WTC11 (cell line): ENCODE measurements at regions not wholly inside any gene's neighbourhood (a gene's known extent, or its start where the extent isn't known, plus 50 kb on each side); places are given as distances from the start of the nearest gene placed in this dataset.

ENCODE experiments used
- ATAC-seq: fragments of 200-7000 bp; cut with Tn5 transposase; 2 replicates; pipeline ENCODE4 v1.10.0; 2021; ENCODE audit warnings: mild to moderate bottlenecking, moderate library complexity
- CTCF ChIA-PET: fragments of 300-600 bp; sonication (Branson Sonifier 250); formaldehyde crosslinking; loops from one replicate; lab custom pipeline; 2021; ENCODE audit warnings: antibody characterized with exemption; lab: Charles Lee
- POLR2A ChIA-PET: fragments of 350-600 bp; sonication (Branson Sonifier 250); formaldehyde crosslinking; loops from one replicate; lab custom pipeline; 2021; ENCODE audit warnings: antibody characterized with exemption; lab: Charles Lee
- DNase-seq: peaks from one replicate; pipeline ENCODE4 v3.0.0; 2021; ENCODE audit warnings: low spot score
- H3K27ac Mint-ChIP-seq: 2 replicates; pipeline ENCODE4 v1.8.0; 2021; ENCODE audit warnings: mixed read lengths
- H3K27me3 Mint-ChIP-seq: 2 replicates; pipeline ENCODE4 v1.8.0; 2021; ENCODE audit warnings: low read depth, mild to moderate bottlenecking, moderate library complexity, mixed read lengths
- H3K36me3 Mint-ChIP-seq: 2 replicates; pipeline ENCODE4 v1.8.0; 2021; ENCODE audit warnings: mixed read lengths
- H3K4me1 Mint-ChIP-seq: 2 replicates; pipeline ENCODE4 v1.8.0; 2022; ENCODE audit warnings: mixed read lengths
- H3K4me3 Mint-ChIP-seq: 2 replicates; pipeline ENCODE4 v1.8.0; 2021; ENCODE audit warnings: mild to moderate bottlenecking, moderate library complexity, mixed read lengths
- H3K9me3 Mint-ChIP-seq: 2 replicates; pipeline ENCODE4 v1.8.0; 2021; ENCODE audit warnings: mixed read lengths
- ATF1 ChIP-seq: sonication (generic); formaldehyde crosslinking; IDR thresholded peaks from 2 replicates; pipeline ENCODE4 v1.8.1; 2023; ENCODE audit warnings: mild to moderate bottlenecking, moderate library complexity, missing genetic modification reagents
- ATF2 ChIP-seq: sonication (generic); formaldehyde crosslinking; IDR thresholded peaks from 2 replicates; pipeline ENCODE4 v1.8.1; 2022; ENCODE audit warnings: low read depth, missing genetic modification reagents, borderline replicate concordance
- E2F5 ChIP-seq: sonication (generic); formaldehyde crosslinking; IDR thresholded peaks from 2 replicates; pipeline ENCODE4 v1.8.1; 2022; ENCODE audit warnings: mild to moderate bottlenecking, moderate library complexity, missing genetic modification reagents
- FOXJ3 ChIP-seq: sonication (generic); formaldehyde crosslinking; IDR thresholded peaks from 2 replicates; pipeline ENCODE4 v1.9.0; 2021; ENCODE audit warnings: missing genetic modification reagents, mild to moderate bottlenecking, borderline replicate concordance
- FOXK1 ChIP-seq: sonication (generic); formaldehyde crosslinking; IDR thresholded peaks from 2 replicates; pipeline ENCODE4 v1.8.0; 2022; ENCODE audit warnings: mild to moderate bottlenecking, moderate library complexity, missing genetic modification reagents
- FOXP1 ChIP-seq: sonication (generic); formaldehyde crosslinking; IDR thresholded peaks from 2 replicates; pipeline ENCODE4 v1.8.0; 2022; ENCODE audit warnings: missing genetic modification reagents, mild to moderate bottlenecking, moderate library complexity, borderline replicate concordance
- GRHL2 ChIP-seq: fragments of 250-450 bp; sonication (Bioruptor Pico); IDR thresholded peaks from 2 replicates; pipeline ENCODE4 v1.8.0; 2022; ENCODE audit warnings: mild to moderate bottlenecking, moderate library complexity; ENCODE audit not compliant: insufficient replicate concordance, severe bottlenecking
- IRF2 ChIP-seq: sonication (generic); formaldehyde crosslinking; IDR thresholded peaks from 2 replicates; pipeline ENCODE4 v1.8.0; 2022; ENCODE audit warnings: low read depth, missing genetic modification reagents, borderline replicate concordance
- JUN ChIP-seq: sonication (generic); formaldehyde crosslinking; IDR thresholded peaks from 2 replicates; pipeline ENCODE4 v1.8.0; 2023; ENCODE audit warnings: mild to moderate bottlenecking, missing genetic modification reagents
- NFYB ChIP-seq: sonication (generic); formaldehyde crosslinking; conservative IDR thresholded peaks from 2 replicates; pipeline ENCODE4 v1.8.0; 2022; ENCODE audit warnings: low read depth, missing genetic modification reagents
- NR2C2 ChIP-seq: sonication (generic); formaldehyde crosslinking; IDR thresholded peaks from 2 replicates; pipeline ENCODE4 v1.8.0; 2022; ENCODE audit warnings: mild to moderate bottlenecking, missing genetic modification reagents
- OVOL2 ChIP-seq: fragments of 250-450 bp; sonication (Bioruptor Pico); IDR thresholded peaks from 2 replicates; pipeline ENCODE4 v1.9.0; 2021; ENCODE audit warnings: mild to moderate bottlenecking, borderline replicate concordance
- RORB ChIP-seq: fragments of 250-450 bp; sonication (Bioruptor Pico); IDR thresholded peaks from 2 replicates; pipeline ENCODE4 v1.9.0; 2021; ENCODE audit warnings: mild to moderate bottlenecking
- SP1 ChIP-seq: sonication (generic); formaldehyde crosslinking; conservative IDR thresholded peaks from 2 replicates; pipeline ENCODE4 v1.8.1; 2022; ENCODE audit warnings: missing genetic modification reagents
- ZMAT4 ChIP-seq: fragments of 250-450 bp; sonication (Bioruptor Pico); IDR thresholded peaks from 2 replicates; pipeline ENCODE4 v1.9.0; 2021; ENCODE audit warnings: mild to moderate bottlenecking
- ZNF232 ChIP-seq: sonication (generic); formaldehyde crosslinking; IDR thresholded peaks from 2 replicates; pipeline ENCODE4 v1.8.0; 2022; ENCODE audit warnings: mild to moderate bottlenecking, missing genetic modification reagents
- ZNF263 ChIP-seq: sonication (generic); formaldehyde crosslinking; IDR thresholded peaks from 2 replicates; pipeline ENCODE4 v1.8.1; 2022; ENCODE audit warnings: low read depth, mild to moderate bottlenecking, moderate library complexity, missing genetic modification reagents
- ZNF416 ChIP-seq: fragments of 250-450 bp; sonication (Bioruptor Pico); IDR thresholded peaks from 2 replicates; pipeline ENCODE4 v1.9.0; 2021; ENCODE audit warnings: mild to moderate bottlenecking, inconsistent platforms
- TF ChIP-seq, protein P1 (sequence below): fragments of 250-450 bp; sonication (Bioruptor Pico); IDR thresholded peaks from 2 replicates; pipeline ENCODE4 v1.8.0; 2021; ENCODE audit warnings: mild to moderate bottlenecking
- TF ChIP-seq, protein P2 (sequence below): sonication (generic); formaldehyde crosslinking; IDR thresholded peaks from 2 replicates; pipeline ENCODE4 v1.8.0; 2022; ENCODE audit warnings: mild to moderate bottlenecking, missing genetic modification reagents
- TF ChIP-seq, protein P3 (sequence below): sonication (generic); formaldehyde crosslinking; IDR thresholded peaks from 2 replicates; pipeline ENCODE4 v1.8.1; 2023; ENCODE audit warnings: mild to moderate bottlenecking, missing genetic modification reagents, moderate library complexity
- TF ChIP-seq, protein P4 (sequence below): sonication (generic); formaldehyde crosslinking; IDR thresholded peaks from 2 replicates; pipeline ENCODE4 v1.8.0; 2022; ENCODE audit warnings: mild to moderate bottlenecking, missing genetic modification reagents
- TF ChIP-seq, protein P5 (sequence below): sonication (generic); formaldehyde crosslinking; IDR thresholded peaks from 2 replicates; pipeline ENCODE4 v1.8.0; 2023; ENCODE audit warnings: missing genetic modification reagents, mild to moderate bottlenecking, borderline replicate concordance

GRCh38 chr9:1791191-1791590, 224.0 kb upstream of the SMARCA2 start:
- no peaks in the 10 kb centered on the region for H3K27me3 Mint-ChIP-seq
- H3K36me3 Mint-ChIP-seq, result no peaks in the 10 kb centered on the region
- ATAC-seq (no peak), DNase-seq (no peak)
- no peaks in the 10 kb centered on the region for H3K9me3 Mint-ChIP-seq
- ChIA-PET CTCF (interaction anchor here (0.8 kb wide), 1 partner anchor 46 kb away, joined by 3 read pairs; no protein-coding TSS in a partner anchor), POLR2A (no interaction called here)
- H3K4me3 Mint-ChIP-seq, result no peak overlapping the region
- no peak overlapping the region for H3K27ac Mint-ChIP-seq
- TF ChIP-seq FOXP1 (CRISPR knock-in tag), result no peak
- no peak for TF ChIP-seq OVOL2 (CRISPR knock-in tag)
- TF ChIP-seq RORB, result no peak
- no peak for TF ChIP-seq ATF2 (CRISPR knock-in tag)
- TF ChIP-seq, protein P1, sequence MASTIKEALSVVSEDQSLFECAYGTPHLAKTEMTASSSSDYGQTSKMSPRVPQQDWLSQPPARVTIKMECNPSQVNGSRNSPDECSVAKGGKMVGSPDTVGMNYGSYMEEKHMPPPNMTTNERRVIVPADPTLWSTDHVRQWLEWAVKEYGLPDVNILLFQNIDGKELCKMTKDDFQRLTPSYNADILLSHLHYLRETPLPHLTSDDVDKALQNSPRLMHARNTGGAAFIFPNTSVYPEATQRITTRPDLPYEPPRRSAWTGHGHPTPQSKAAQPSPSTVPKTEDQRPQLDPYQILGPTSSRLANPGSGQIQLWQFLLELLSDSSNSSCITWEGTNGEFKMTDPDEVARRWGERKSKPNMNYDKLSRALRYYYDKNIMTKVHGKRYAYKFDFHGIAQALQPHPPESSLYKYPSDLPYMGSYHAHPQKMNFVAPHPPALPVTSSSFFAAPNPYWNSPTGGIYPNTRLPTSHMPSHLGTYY (CRISPR knock-in tag), result no peak
- TF ChIP-seq GRHL2, result no peak
- TF ChIP-seq SP1 (CRISPR knock-in tag), result no peak
- TF ChIP-seq ATF1 (CRISPR knock-in tag), result no peak
- no peak for TF ChIP-seq ZNF263
- no peak for TF ChIP-seq NR2C2 (CRISPR knock-in tag)
- no peak for TF ChIP-seq ZMAT4 (CRISPR knock-in tag)
- no peak for TF ChIP-seq JUN (CRISPR knock-in tag)
- no peak for TF ChIP-seq ZNF416 (CRISPR knock-in tag)
- TF ChIP-seq IRF2 (CRISPR knock-in tag), result no peak
- TF ChIP-seq, protein P2, sequence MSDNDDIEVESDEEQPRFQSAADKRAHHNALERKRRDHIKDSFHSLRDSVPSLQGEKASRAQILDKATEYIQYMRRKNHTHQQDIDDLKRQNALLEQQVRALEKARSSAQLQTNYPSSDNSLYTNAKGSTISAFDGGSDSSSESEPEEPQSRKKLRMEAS (CRISPR knock-in tag), result no peak
- TF ChIP-seq FOXK1 (CRISPR knock-in tag), result no peak
- no peaks in the 10 kb centered on the region for H3K4me1 Mint-ChIP-seq

- ATAC-seq (no peak), DNase-seq (no peak)
- H3K36me3 Mint-ChIP-seq, result no peaks in the 10 kb centered on the region
- H3K4me1 Mint-ChIP-seq, result no peaks in the 10 kb centered on the region
- no peak overlapping the region for H3K27ac Mint-ChIP-seq
- ChIA-PET POLR2A (no interaction called here), CTCF (no interaction called here)
- no peak overlapping the region for H3K4me3 Mint-ChIP-seq
- H3K9me3 Mint-ChIP-seq, result no peaks in the 10 kb centered on the region
- no peaks in the 10 kb centered on the region for H3K27me3 Mint-ChIP-seq
- TF ChIP-seq ZNF232 (no peak), ZNF416 (CRISPR knock-in tag) (no peak), IRF2 (CRISPR knock-in tag) (no peak), NFYB (CRISPR knock-in tag) (no peak), E2F5 (CRISPR knock-in tag) (no peak), FOXJ3 (CRISPR knock-in tag) (no peak)
- TF ChIP-seq, protein P3, sequence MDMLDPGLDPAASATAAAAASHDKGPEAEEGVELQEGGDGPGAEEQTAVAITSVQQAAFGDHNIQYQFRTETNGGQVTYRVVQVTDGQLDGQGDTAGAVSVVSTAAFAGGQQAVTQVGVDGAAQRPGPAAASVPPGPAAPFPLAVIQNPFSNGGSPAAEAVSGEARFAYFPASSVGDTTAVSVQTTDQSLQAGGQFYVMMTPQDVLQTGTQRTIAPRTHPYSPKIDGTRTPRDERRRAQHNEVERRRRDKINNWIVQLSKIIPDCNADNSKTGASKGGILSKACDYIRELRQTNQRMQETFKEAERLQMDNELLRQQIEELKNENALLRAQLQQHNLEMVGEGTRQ, result no peak
- TF ChIP-seq, protein P4, sequence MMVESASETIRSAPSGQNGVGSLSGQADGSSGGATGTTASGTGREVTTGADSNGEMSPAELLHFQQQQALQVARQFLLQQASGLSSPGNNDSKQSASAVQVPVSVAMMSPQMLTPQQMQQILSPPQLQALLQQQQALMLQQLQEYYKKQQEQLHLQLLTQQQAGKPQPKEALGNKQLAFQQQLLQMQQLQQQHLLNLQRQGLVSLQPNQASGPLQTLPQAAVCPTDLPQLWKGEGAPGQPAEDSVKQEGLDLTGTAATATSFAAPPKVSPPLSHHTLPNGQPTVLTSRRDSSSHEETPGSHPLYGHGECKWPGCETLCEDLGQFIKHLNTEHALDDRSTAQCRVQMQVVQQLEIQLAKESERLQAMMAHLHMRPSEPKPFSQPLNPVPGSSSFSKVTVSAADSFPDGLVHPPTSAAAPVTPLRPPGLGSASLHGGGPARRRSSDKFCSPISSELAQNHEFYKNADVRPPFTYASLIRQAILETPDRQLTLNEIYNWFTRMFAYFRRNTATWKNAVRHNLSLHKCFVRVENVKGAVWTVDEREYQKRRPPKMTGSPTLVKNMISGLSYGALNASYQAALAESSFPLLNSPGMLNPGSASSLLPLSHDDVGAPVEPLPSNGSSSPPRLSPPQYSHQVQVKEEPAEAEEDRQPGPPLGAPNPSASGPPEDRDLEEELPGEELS (CRISPR knock-in tag), result no peak
- TF ChIP-seq, protein P5, sequence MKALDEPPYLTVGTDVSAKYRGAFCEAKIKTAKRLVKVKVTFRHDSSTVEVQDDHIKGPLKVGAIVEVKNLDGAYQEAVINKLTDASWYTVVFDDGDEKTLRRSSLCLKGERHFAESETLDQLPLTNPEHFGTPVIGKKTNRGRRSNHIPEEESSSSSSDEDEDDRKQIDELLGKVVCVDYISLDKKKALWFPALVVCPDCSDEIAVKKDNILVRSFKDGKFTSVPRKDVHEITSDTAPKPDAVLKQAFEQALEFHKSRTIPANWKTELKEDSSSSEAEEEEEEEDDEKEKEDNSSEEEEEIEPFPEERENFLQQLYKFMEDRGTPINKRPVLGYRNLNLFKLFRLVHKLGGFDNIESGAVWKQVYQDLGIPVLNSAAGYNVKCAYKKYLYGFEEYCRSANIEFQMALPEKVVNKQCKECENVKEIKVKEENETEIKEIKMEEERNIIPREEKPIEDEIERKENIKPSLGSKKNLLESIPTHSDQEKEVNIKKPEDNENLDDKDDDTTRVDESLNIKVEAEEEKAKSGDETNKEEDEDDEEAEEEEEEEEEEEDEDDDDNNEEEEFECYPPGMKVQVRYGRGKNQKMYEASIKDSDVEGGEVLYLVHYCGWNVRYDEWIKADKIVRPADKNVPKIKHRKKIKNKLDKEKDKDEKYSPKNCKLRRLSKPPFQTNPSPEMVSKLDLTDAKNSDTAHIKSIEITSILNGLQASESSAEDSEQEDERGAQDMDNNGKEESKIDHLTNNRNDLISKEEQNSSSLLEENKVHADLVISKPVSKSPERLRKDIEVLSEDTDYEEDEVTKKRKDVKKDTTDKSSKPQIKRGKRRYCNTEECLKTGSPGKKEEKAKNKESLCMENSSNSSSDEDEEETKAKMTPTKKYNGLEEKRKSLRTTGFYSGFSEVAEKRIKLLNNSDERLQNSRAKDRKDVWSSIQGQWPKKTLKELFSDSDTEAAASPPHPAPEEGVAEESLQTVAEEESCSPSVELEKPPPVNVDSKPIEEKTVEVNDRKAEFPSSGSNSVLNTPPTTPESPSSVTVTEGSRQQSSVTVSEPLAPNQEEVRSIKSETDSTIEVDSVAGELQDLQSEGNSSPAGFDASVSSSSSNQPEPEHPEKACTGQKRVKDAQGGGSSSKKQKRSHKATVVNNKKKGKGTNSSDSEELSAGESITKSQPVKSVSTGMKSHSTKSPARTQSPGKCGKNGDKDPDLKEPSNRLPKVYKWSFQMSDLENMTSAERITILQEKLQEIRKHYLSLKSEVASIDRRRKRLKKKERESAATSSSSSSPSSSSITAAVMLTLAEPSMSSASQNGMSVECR, result no peak
Observed at GRCh38 chr9:1794547-1795270, 220.4 kb upstream of the SMARCA2 start.
